IMR-90 (cell line): ENCODE measurements at regions not wholly inside any gene's neighbourhood (a gene's known extent, or its start where the extent isn't known, plus 50 kb on each side); places are given as distances from the start of the nearest gene placed in this dataset.

Experiments used
- ATAC-seq: fragments of 200-7000 bp; cut with Tn5 transposase; 2 replicates; pipeline ENCODE4 v1.9.1; 2020; ENCODE audit warnings: low read depth, mild to moderate bottlenecking, moderate library complexity
- BruUV-seq: library from RNA; stranded (reverse); fragments of 400-500 nt; replicated peaks from 2 replicates; lab custom pipeline; 2021; lab: Mats Ljungman, UMichigan
- CTCF ChIA-PET: fragments of 300-600 bp; formaldehyde crosslinking; extraction: SDS; loops from one replicate; lab custom pipeline; 2021; ENCODE audit warnings: antibody characterized with exemption; lab: Yijun Ruan, JAX
- POLR2A ChIA-PET: fragments of 300-600 bp; sonication (Branson Sonifier 250); formaldehyde crosslinking; loops from one replicate; lab custom pipeline; 2022; ENCODE audit warnings: antibody characterized with exemption; ENCODE audit not compliant: unreplicated experiment; lab: Charles Lee
- DNase-seq: peaks from one replicate; pipeline ENCODE4 v3.0.0; 2013
- H2AFZ ChIP-seq: replicated peaks from 2 replicates; pipeline ENCODE3; 2013; ENCODE audit warnings: low read length, mild to moderate bottlenecking; ENCODE audit not compliant: poor library complexity
- H2AK5ac ChIP-seq: 2 replicates; pipeline ENCODE4 v1.6.1; 2013; ENCODE audit warnings: low read depth, low read length, inconsistent platforms
- H2AK9ac ChIP-seq: replicated peaks from 2 replicates; pipeline ENCODE3; 2013; ENCODE audit warnings: mild to moderate bottlenecking, low read depth, low read length, moderate library complexity; ENCODE audit not compliant: poor library complexity
- H2BK120ac ChIP-seq: 2 replicates; pipeline ENCODE4 v1.6.1; 2013; ENCODE audit warnings: low read depth, low read length, inconsistent platforms
- H2BK15ac ChIP-seq: 3 replicates; pipeline ENCODE4 v1.6.1; 2013; ENCODE audit warnings: low read depth, low read length, inconsistent platforms
- H2BK20ac ChIP-seq: 2 replicates; pipeline ENCODE4 v1.6.1; 2013; ENCODE audit warnings: low read depth, mild to moderate bottlenecking, inconsistent platforms, low read length, moderate library complexity
- H2BK5ac ChIP-seq: 2 replicates; pipeline ENCODE4 v1.6.1; 2013; ENCODE audit warnings: mild to moderate bottlenecking, low read depth, low read length, inconsistent platforms; ENCODE audit not compliant: poor library complexity, severe bottlenecking
- H3K14ac ChIP-seq: replicated peaks from 2 replicates; pipeline ENCODE4 v1.6.1; 2013; ENCODE audit warnings: low read depth, low read length, inconsistent platforms
- H3K18ac ChIP-seq: 2 replicates; pipeline ENCODE4 v1.6.1; 2013; ENCODE audit warnings: low read depth, low read length, control low read depth
- H3K23ac ChIP-seq: 2 replicates; pipeline ENCODE4 v1.6.1; 2013; ENCODE audit warnings: low read depth, low read length, inconsistent platforms
- H3K27ac ChIP-seq: 2 replicates; pipeline ENCODE4 v1.5.1; 2013; ENCODE audit warnings: mild to moderate bottlenecking, control low read depth, low read length; ENCODE audit not compliant: insufficient read depth
- H3K27me3 ChIP-seq: 2 replicates; pipeline ENCODE4 v1.6.1; 2013; ENCODE audit warnings: low read length; ENCODE audit not compliant: control insufficient read depth, insufficient read depth
- H3K36me3 ChIP-seq: 2 replicates; pipeline ENCODE4 v1.6.1; 2013; ENCODE audit warnings: low read length, mixed read lengths; ENCODE audit not compliant: control insufficient read depth, insufficient read depth
- H3K4ac ChIP-seq: 2 replicates; pipeline ENCODE4 v1.6.1; 2013; ENCODE audit warnings: low read depth, low read length, inconsistent platforms
- H3K4me1 ChIP-seq: 2 replicates; pipeline ENCODE4 v1.6.1; 2013; ENCODE audit warnings: low read length, mixed read lengths; ENCODE audit not compliant: control insufficient read depth, insufficient read depth
- H3K4me2 ChIP-seq: 2 replicates; pipeline ENCODE4 v1.6.1; 2013; ENCODE audit warnings: low read depth, mild to moderate bottlenecking, control low read depth, low read length, moderate library complexity
- H3K4me3 ChIP-seq: 2 replicates; pipeline ENCODE4 v1.5.1; 2013; ENCODE audit warnings: low read depth, mild to moderate bottlenecking, control low read depth, low read length, moderate library complexity; ENCODE audit not compliant: insufficient read depth
- H3K56ac ChIP-seq: 2 replicates; pipeline ENCODE4 v1.6.1; 2013; ENCODE audit warnings: low read length, inconsistent platforms; ENCODE audit not compliant: insufficient read depth; ENCODE audit errors: extremely low read depth
- H3K79me1 ChIP-seq, 2 experiments: 2 replicates each; pipeline ENCODE4 v1.6.1; 2013; ENCODE audit warnings: low read length in 2 of 2, inconsistent platforms in 1 of 2, low read depth in 1 of 2
- H3K9ac ChIP-seq: 2 replicates; pipeline ENCODE4 v1.6.1; 2013; ENCODE audit warnings: low read depth, low read length, control low read depth
- H3K9me1 ChIP-seq: 2 replicates; pipeline ENCODE4 v1.6.1; 2013; ENCODE audit warnings: low read length, inconsistent platforms; ENCODE audit not compliant: insufficient read depth
- H3K9me3 ChIP-seq: 2 replicates; pipeline ENCODE4 v1.6.1; 2013; ENCODE audit warnings: low read length; ENCODE audit not compliant: control insufficient read depth, insufficient read depth
- H4K20me1 ChIP-seq: 2 replicates; pipeline ENCODE4 v1.6.1; 2013; ENCODE audit warnings: low read length, inconsistent platforms; ENCODE audit not compliant: insufficient read depth
- H4K5ac ChIP-seq: 2 replicates; pipeline ENCODE4 v1.6.1; 2013; ENCODE audit warnings: mild to moderate bottlenecking, low read depth, low read length, control low read depth
- H4K8ac ChIP-seq, 2 experiments: 2 replicates each; pipeline ENCODE4 v1.6.1; 2013; ENCODE audit warnings: low read depth in 2 of 2, low read length in 2 of 2, control low read depth in 1 of 2, inconsistent platforms in 1 of 2
- H4K91ac ChIP-seq: 2 replicates; pipeline ENCODE4 v1.6.1; 2013; ENCODE audit warnings: low read depth, low read length, inconsistent platforms; ENCODE audit not compliant: insufficient read depth
- ELK1 ChIP-seq: fragments of 150-350 bp; IDR thresholded peaks from 2 replicates; pipeline ENCODE4 v1.6.1; 2016; ENCODE audit warnings: low read depth, mild to moderate bottlenecking, low read length, moderate library complexity, borderline replicate concordance
- USF2 ChIP-seq: fragments of 150-350 bp; IDR thresholded peaks from 2 replicates; pipeline ENCODE4 v1.6.1; 2017; ENCODE audit warnings: mild to moderate bottlenecking, antibody characterized with exemption, low read length, low read depth
- WGBS, 2 experiments: methylation state at CpG; one replicate each; pipeline versions ENCODE4 v1.1.5 to v1.1.7; 2013; ENCODE audit warnings: missing lambda C conversion rate in 2 of 2; ENCODE audit not compliant: insufficient read length in 1 of 2; ENCODE audit errors: extremely low coverage in 2 of 2; 5-methylcytosine and 5-hydroxymethylcytosine counted together
- dilution Hi-C: fragments of 300-500 bp; cut with HindIII; formaldehyde crosslinking; loops from one replicate; pipeline ENCODE4 v1.14.3; 2018; ENCODE audit warnings: low sequenced_read_pairs; ENCODE audit not compliant: unreplicated experiment
- in situ Hi-C: fragments of 300-500 bp; cut with MboI; formaldehyde crosslinking; loops from 3 replicates; pipeline ENCODE4 v1.14.3; 2019; ENCODE audit warnings: low sequenced_read_pairs, inconsistent platforms, mixed read lengths
- intact Hi-C: fragments of 100-400 bp; cut with micrococcal nuclease; formaldehyde crosslinking; loops from 2 replicates; pipeline ENCODE4 v1.10.0; 2022

GRCh38 chr12:27190761-27191160, 53.3 kb upstream of the STK38L start:
- DNase-seq, result peak; percentile 88
- H3K18ac ChIP-seq, result no peak overlapping the region; the same call in 1 of the 2 replicates
- peak overlapping the region; percentile 79 for H2BK5ac ChIP-seq
- no peak overlapping the region for H2AFZ ChIP-seq
- peak; percentile 50 for ATAC-seq
- H3K36me3 ChIP-seq, result no peaks in the 10 kb centered on the region
- peak overlapping the region; percentile 92; the same call in 1 of the 2 replicates for H2BK20ac ChIP-seq
- no peak overlapping the region for H3K4me3 ChIP-seq
- peak overlapping the region; percentile 95 for H2BK120ac ChIP-seq
- dilution Hi-C loops, result no loop called here
- no peaks in the 10 kb centered on the region for H3K9me3 ChIP-seq
- no peaks in the 10 kb centered on the region for H3K27me3 ChIP-seq
- H4K20me1 ChIP-seq, result peaks cover 4% of the 10 kb centered on the region; the same call in 1 of the 2 replicates
- no CpG with 5 or more reads among the region's 2 CpGs for WGBS, 2 experiments
- no TSS peak for BruUV-seq
- TF ChIP-seq ELK1, result no peak
- TF ChIP-seq USF2, result no peak
- peak overlapping the region; percentile 93; the same call in 1 of the 2 replicates for H3K4ac ChIP-seq
- H4K5ac ChIP-seq, result no peak overlapping the region
- H3K27ac ChIP-seq, result peak overlapping the region; percentile 64; the same call in 1 of the 2 replicates
- intact Hi-C loops, result loop anchor here (2.0 to 5.0 kb wide), 3 partner anchors 47 to 168 kb away; partner anchors contain the start of gene MED21
- no peak overlapping the region for H2BK15ac ChIP-seq
- H3K79me1 ChIP-seq, result no peaks in the 10 kb centered on the region
- H3K14ac ChIP-seq, result no peak overlapping the region
- H2AK9ac ChIP-seq, result no peak overlapping the region
- H2AK5ac ChIP-seq, result no peak overlapping the region
- no peak overlapping the region for H3K9ac ChIP-seq
- H4K8ac ChIP-seq, result no peak overlapping the region
- POLR2A ChIA-PET, result interaction anchor here (1.4 kb wide), 1 partner anchor 12 kb away, joined by 3 read pairs; no protein-coding TSS in a partner anchor
- in situ Hi-C loops, result no loop called here
- H3K56ac ChIP-seq, result no peak overlapping the region
- CTCF ChIA-PET, result interaction anchor here (0.6 kb wide), 1 partner anchor 116 kb away, joined by 3 read pairs; no protein-coding TSS in a partner anchor
- peaks cover 48% of the 10 kb centered on the region for H3K9me1 ChIP-seq
- H3K23ac ChIP-seq, result peak overlapping the region; percentile 79; the same call in 1 of the 2 replicates
- H3K4me2 ChIP-seq, result peak overlapping the region; percentile 55; the same call in 1 of the 2 replicates
- H3K4me1 ChIP-seq, result peaks cover 44% of the 10 kb centered on the region
- 0 out of 2 replicates have a peak overlapping the region, but pooled peaks have one; percentile 65 for H4K91ac ChIP-seq
